Astrocyte (in vitro differentiated cells and primary cell): ENCODE measurements at regions not wholly inside any gene's neighbourhood (a gene's known extent, or its start where the extent isn't known, plus 50 kb on each side); places are given as distances from the start of the nearest gene placed in this dataset.

Source experiments
- DNase-seq: peaks from one replicate; pipeline ENCODE4 v3.0.0-alpha.2; 2010; ENCODE audit warnings: low read depth
- FAIRE-seq: peaks from 2 replicates; lab custom pipeline; 2011; peaks lifted over from hg19 to GRCh38; lab: Jason Lieb, UNC
- H2AFZ ChIP-seq: 2 replicates; pipeline ENCODE4 v1.6.0; 2012; ENCODE audit warnings: low read depth, low read length, inconsistent platforms
- H3K27ac ChIP-seq: 2 replicates; pipeline ENCODE4 v1.5.1; 2011; ENCODE audit warnings: low read depth, low read length, inconsistent platforms
- H3K27me3 ChIP-seq: 2 replicates; pipeline ENCODE4 v1.6.0; 2011; ENCODE audit warnings: low read length, inconsistent platforms; ENCODE audit not compliant: insufficient read depth
- H3K36me3 ChIP-seq: 2 replicates; pipeline ENCODE4 v1.5.1; 2011; ENCODE audit warnings: low read length, inconsistent platforms; ENCODE audit not compliant: insufficient read depth
- H3K4me1 ChIP-seq: 2 replicates; pipeline ENCODE4 v1.5.1; 2011; ENCODE audit warnings: low read length, inconsistent platforms; ENCODE audit not compliant: insufficient read depth
- H3K4me2 ChIP-seq: 2 replicates; pipeline ENCODE4 v1.6.0; 2012; ENCODE audit warnings: low read length, inconsistent platforms
- H3K4me3 ChIP-seq: 2 replicates; pipeline ENCODE4 v1.5.1; 2011; ENCODE audit warnings: low read depth, mild to moderate bottlenecking, low read length, inconsistent platforms; ENCODE audit not compliant: insufficient read depth
- H3K79me2 ChIP-seq: 2 replicates; pipeline ENCODE4 v1.6.0; 2012; ENCODE audit warnings: mild to moderate bottlenecking, low read length, inconsistent platforms; ENCODE audit not compliant: insufficient read depth
- H3K9ac ChIP-seq: 2 replicates; pipeline ENCODE4 v1.6.0; 2012; ENCODE audit warnings: mild to moderate bottlenecking, low read length, inconsistent platforms
- H3K9me3 ChIP-seq: 2 replicates; pipeline ENCODE4 v1.5.1; 2012; ENCODE audit warnings: low read depth, mild to moderate bottlenecking, low read length, inconsistent platforms; ENCODE audit not compliant: insufficient read depth
- H4K20me1 ChIP-seq: 2 replicates; pipeline ENCODE4 v1.6.0; 2012; ENCODE audit warnings: low read length, inconsistent platforms; ENCODE audit not compliant: insufficient read depth
- H3K27ac Mint-ChIP-seq: one replicate; pipeline ENCODE4 v1.8.0; 2021; ENCODE audit warnings: mild to moderate bottlenecking, mixed read lengths; ENCODE audit not compliant: unreplicated experiment
- H3K27me3 Mint-ChIP-seq: one replicate; pipeline ENCODE4 v1.8.0; 2021; ENCODE audit warnings: low read depth, mixed read lengths; ENCODE audit not compliant: unreplicated experiment
- H3K36me3 Mint-ChIP-seq: one replicate; pipeline ENCODE4 v1.8.0; 2021; ENCODE audit warnings: low read depth, mixed read lengths; ENCODE audit not compliant: unreplicated experiment
- H3K4me1 Mint-ChIP-seq: one replicate; pipeline ENCODE4 v1.8.0; 2021; ENCODE audit warnings: low read depth, mixed read lengths; ENCODE audit not compliant: unreplicated experiment
- H3K4me3 Mint-ChIP-seq: one replicate; pipeline ENCODE4 v1.8.0; 2021; ENCODE audit warnings: mild to moderate bottlenecking, moderate library complexity, mixed read lengths; ENCODE audit not compliant: unreplicated experiment
- H3K9me3 Mint-ChIP-seq: one replicate; pipeline ENCODE4 v1.8.0; 2021; ENCODE audit warnings: mild to moderate bottlenecking, mixed read lengths; ENCODE audit not compliant: unreplicated experiment
- CTCF ChIP-seq: IDR thresholded peaks from 2 replicates; pipeline ENCODE4 v1.5.1; 2011; ENCODE audit warnings: low read depth, mild to moderate bottlenecking, inconsistent platforms, low read length, moderate library complexity; ENCODE audit not compliant: insufficient read depth
- EZH2 ChIP-seq: IDR thresholded peaks from 2 replicates; pipeline ENCODE4 v1.6.1; 2012; ENCODE audit warnings: mild to moderate bottlenecking, low read length, inconsistent platforms; ENCODE audit not compliant: insufficient read depth

GRCh38 chr14:62602712-62603111 lies 442.5 kb downstream of the KCNH5 start:
- Histone ChIP-seq H3K9ac (no peak overlapping the region), H2AFZ (no peak overlapping the region), H3K27ac (no peak overlapping the region), H3K9me3 (no peaks in the 10 kb centered on the region), H3K27me3 (no peaks in the 10 kb centered on the region), H3K4me3 (no peak overlapping the region), H4K20me1 (no peaks in the 10 kb centered on the region), H3K36me3 (no peaks in the 10 kb centered on the region), H3K4me2 (no peak overlapping the region), H3K4me1 (no peaks in the 10 kb centered on the region), H3K79me2 (no peaks in the 10 kb centered on the region)
- TF ChIP-seq EZH2 (no peak), CTCF (no peak)
- Mint-ChIP-seq H3K27ac (no peak overlapping the region), H3K9me3 (no peaks in the 10 kb centered on the region), H3K4me3 (no peak overlapping the region), H3K27me3 (no peaks in the 10 kb centered on the region), H3K4me1 (no peaks in the 10 kb centered on the region), H3K36me3 (no peaks in the 10 kb centered on the region)
- no peak for FAIRE-seq
- no peak for DNase-seq

- no peak overlapping the region for H3K27ac ChIP-seq
- H3K4me3 ChIP-seq, result no peak overlapping the region
- FAIRE-seq, result no peak
- Mint-ChIP-seq H3K9me3 (no peaks in the 10 kb centered on the region), H3K27ac (no peak overlapping the region), H3K36me3 (no peaks in the 10 kb centered on the region), H3K4me1 (no peaks in the 10 kb centered on the region), H3K4me3 (no peak overlapping the region), H3K27me3 (no peaks in the 10 kb centered on the region)
- H3K36me3 ChIP-seq, result no peaks in the 10 kb centered on the region
- DNase-seq, result peak; percentile 38
- no peaks in the 10 kb centered on the region for H3K79me2 ChIP-seq
- no peaks in the 10 kb centered on the region for H3K9me3 ChIP-seq
- H3K4me2 ChIP-seq, result no peak overlapping the region
- no peaks in the 10 kb centered on the region for H3K27me3 ChIP-seq
- H3K9ac ChIP-seq, result no peak overlapping the region
- H2AFZ ChIP-seq, result no peak overlapping the region
- no peaks in the 10 kb centered on the region for H3K4me1 ChIP-seq
- TF ChIP-seq CTCF (no peak), EZH2 (no peak)
- no peaks in the 10 kb centered on the region for H4K20me1 ChIP-seq
Measured at GRCh38 chr14:62604524-62604923, 440.7 kb downstream of the KCNH5 start.

DNA sequence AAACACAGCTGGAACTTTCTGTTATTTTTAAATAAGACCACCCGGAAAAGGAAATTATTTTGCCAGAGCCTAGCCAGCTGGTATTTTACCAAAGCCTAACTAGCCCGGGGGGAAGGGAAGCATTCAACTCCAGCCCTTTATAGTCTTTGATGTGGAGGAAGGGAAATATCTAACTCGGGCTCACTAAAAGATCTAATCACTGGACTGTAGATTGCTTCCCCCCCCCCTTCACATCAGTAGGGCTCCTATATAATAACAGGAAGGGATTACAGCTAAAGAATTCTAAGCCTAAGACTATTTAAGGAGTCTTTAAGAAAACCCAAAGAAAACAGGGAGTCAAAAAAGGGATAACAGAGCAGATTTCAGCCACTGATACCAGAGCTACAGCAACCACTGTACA lies 431.1 kb downstream of the KCNH5 start:
- Mint-ChIP-seq H3K27me3 (no peaks in the 10 kb centered on the region), H3K4me3 (no peak overlapping the region), H3K9me3 (no peaks in the 10 kb centered on the region), H3K4me1 (peaks cover 7% of the 10 kb centered on the region), H3K36me3 (no peaks in the 10 kb centered on the region), H3K27ac (peak overlapping the region; percentile 2)
- DNase-seq, result no peak
- TF ChIP-seq CTCF (no peak), EZH2 (no peak)
- H3K27me3 ChIP-seq, result no peaks in the 10 kb centered on the region
- H3K79me2 ChIP-seq, result no peaks in the 10 kb centered on the region
- FAIRE-seq, result no peak
- H3K4me2 ChIP-seq, result no peak overlapping the region
- no peaks in the 10 kb centered on the region for H4K20me1 ChIP-seq
- no peaks in the 10 kb centered on the region for H3K4me1 ChIP-seq
- no peak overlapping the region for H3K9ac ChIP-seq
- no peak overlapping the region for H2AFZ ChIP-seq
- no peaks in the 10 kb centered on the region for H3K9me3 ChIP-seq
- H3K27ac ChIP-seq, result no peak overlapping the region
- H3K36me3 ChIP-seq, result no peaks in the 10 kb centered on the region
- no peak overlapping the region for H3K4me3 ChIP-seq
